ENCODE measurements at regions not wholly inside any gene's neighbourhood (a gene's known extent, or its start where the extent isn't known, plus 50 kb on each side); places are given as distances from the start of the nearest gene placed in this dataset.

DNA sequence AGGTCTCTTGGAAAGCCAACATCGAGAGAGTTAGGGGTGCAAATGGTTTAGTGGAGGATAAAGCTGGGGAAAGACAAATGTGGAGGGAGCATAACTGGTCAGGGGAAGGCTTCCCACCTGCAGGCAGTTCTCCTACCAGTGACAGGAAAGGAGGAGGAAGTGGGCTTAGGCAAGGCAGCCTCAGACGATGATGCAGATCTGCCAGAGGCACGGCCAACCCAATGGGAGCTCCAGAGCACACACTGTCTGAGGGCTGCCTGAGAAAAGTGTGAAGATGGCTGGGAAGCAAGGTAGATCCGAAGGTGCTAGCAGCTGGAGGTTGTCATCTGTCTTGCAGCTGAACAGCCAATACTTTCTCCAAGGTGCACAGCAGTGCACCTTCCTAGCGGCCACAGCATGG is 178.8 kb downstream of the C7orf25 start:
- TF ChIP-seq GATA2 (IDR thresholded peaks at IDR 0.05; ENCODE audit: low read depth, low read length) = no peak
- TF ChIP-seq GATA3 (IDR thresholded peaks at IDR 0.05; ENCODE audit: low read depth, low read length) = no peak

Data from SH-SY5Y (cell line).